GM23338 (cell line): ENCODE measurements at regions not wholly inside any gene's neighbourhood (a gene's known extent, or its start where the extent isn't known, plus 50 kb on each side); places are given as distances from the start of the nearest gene placed in this dataset.

ENCODE experiments used
- ATAC-seq: fragments of 200-7000 bp; cut with Tn5 transposase; 3 replicates; pipeline ENCODE4 v1.9.1; 2020
- DNase-seq: peaks from one replicate; pipeline ENCODE4 v3.0.0-alpha.2; 2015; ENCODE audit warnings: low spot score
- H2AFZ ChIP-seq: fragments of 200-600 bp; sonication (generic); 2 replicates; pipeline ENCODE4 v1.8.0; 2016; ENCODE audit warnings: antibody characterized with exemption, mild to moderate bottlenecking, moderate library complexity
- H3F3A ChIP-seq: fragments of 200-600 bp; sonication (generic); replicated peaks from 2 replicates; pipeline ENCODE4 v1.8.0; 2017; ENCODE audit warnings: antibody characterized with exemption, mixed run types, low read depth
- H3K27ac ChIP-seq: fragments of 200-600 bp; sonication (generic); 2 replicates; pipeline ENCODE4 v1.6.1; 2016; ENCODE audit warnings: low read depth
- H3K27me3 ChIP-seq: fragments of 200-600 bp; sonication (generic); 2 replicates; pipeline ENCODE4 v1.8.0; 2016; ENCODE audit warnings: mild to moderate bottlenecking, mixed run types, moderate library complexity; ENCODE audit not compliant: insufficient read depth
- H3K36me3 ChIP-seq: fragments of 200-600 bp; sonication (generic); 2 replicates; pipeline ENCODE4 v1.8.0; 2016; ENCODE audit warnings: mild to moderate bottlenecking; ENCODE audit not compliant: insufficient read depth
- H3K4me1 ChIP-seq: fragments of 200-600 bp; sonication (generic); 2 replicates; pipeline ENCODE4 v1.8.0; 2016; ENCODE audit warnings: mild to moderate bottlenecking, moderate library complexity; ENCODE audit not compliant: insufficient read depth
- H3K4me2 ChIP-seq: fragments of 200-600 bp; sonication (generic); 2 replicates; pipeline ENCODE4 v1.7.1; 2017; ENCODE audit warnings: mixed run types
- H3K4me3 ChIP-seq: fragments of 200-600 bp; sonication (generic); 2 replicates; pipeline ENCODE4 v1.6.1; 2016; ENCODE audit warnings: mixed run types
- H3K79me2 ChIP-seq: fragments of 200-600 bp; sonication (generic); replicated peaks from 2 replicates; pipeline ENCODE4 v1.8.0; 2017; ENCODE audit warnings: mild to moderate bottlenecking; ENCODE audit not compliant: insufficient read depth
- H3K9me2 ChIP-seq: fragments of 200-600 bp; sonication (generic); 2 replicates; pipeline ENCODE4 v1.8.0; 2017; ENCODE audit not compliant: insufficient read depth
- H4K20me1 ChIP-seq: fragments of 200-600 bp; sonication (generic); replicated peaks from 2 replicates; pipeline ENCODE4 v1.8.0; 2017; ENCODE audit warnings: mild to moderate bottlenecking; ENCODE audit not compliant: insufficient read depth
- H3K27ac Mint-ChIP-seq: 2 replicates; pipeline ENCODE4 v1.8.0; 2020; ENCODE audit warnings: inconsistent platforms, mild to moderate bottlenecking, moderate library complexity, mixed read lengths
- H3K27me3 Mint-ChIP-seq: 3 replicates; pipeline ENCODE4 v1.8.0; 2022; ENCODE audit warnings: low read depth, mild to moderate bottlenecking, moderate library complexity, mixed read lengths, inconsistent platforms; ENCODE audit not compliant: insufficient read depth, poor library complexity
- H3K36me3 Mint-ChIP-seq: 3 replicates; pipeline ENCODE4 v1.8.0; 2021; ENCODE audit warnings: low read depth, mild to moderate bottlenecking, inconsistent platforms, moderate library complexity, mixed read lengths
- H3K4me1 Mint-ChIP-seq: 3 replicates; pipeline ENCODE4 v1.8.0; 2020; ENCODE audit warnings: mild to moderate bottlenecking, inconsistent platforms, mixed read lengths
- H3K4me3 Mint-ChIP-seq: 3 replicates; pipeline ENCODE4 v1.8.0; 2021; ENCODE audit warnings: moderate library complexity, mild to moderate bottlenecking, inconsistent platforms, mixed read lengths
- H3K9me3 Mint-ChIP-seq: 3 replicates; pipeline ENCODE4 v1.8.0; 2020; ENCODE audit warnings: moderate library complexity, mild to moderate bottlenecking, inconsistent platforms, mixed read lengths
- EZH2 ChIP-seq: fragments of 200-600 bp; sonication (generic); IDR thresholded peaks from one replicate; pipeline ENCODE4 v1.8.0; 2017; ENCODE audit warnings: antibody characterized with exemption, mild to moderate bottlenecking, low read depth; ENCODE audit not compliant: unreplicated experiment
- EZH2phosphoT487 ChIP-seq: fragments of 200-600 bp; sonication (generic); IDR thresholded peaks from one replicate; pipeline ENCODE4 v1.8.1; 2018; ENCODE audit warnings: antibody characterized with exemption; ENCODE audit not compliant: unreplicated experiment
- JUNB ChIP-seq: IDR thresholded peaks from one replicate; pipeline ENCODE4 v1.6.1; 2016; ENCODE audit warnings: antibody characterized with exemption; ENCODE audit not compliant: unreplicated experiment
- POLR2AphosphoS5 ChIP-seq: IDR thresholded peaks from 2 replicates; pipeline ENCODE4 v1.6.1; 2016; ENCODE audit warnings: antibody characterized with exemption, low read depth
- STAT1 ChIP-seq: IDR thresholded peaks from one replicate; pipeline ENCODE4 v1.6.1; 2016; ENCODE audit warnings: antibody characterized with exemption; ENCODE audit not compliant: unreplicated experiment
- ZNF114 ChIP-seq: fragments of 250-450 bp; sonication (Bioruptor Pico); IDR thresholded peaks from 2 replicates; pipeline ENCODE4 v1.5.0; 2020; ENCODE audit warnings: mild to moderate bottlenecking, moderate library complexity
- ZNF331 ChIP-seq: fragments of 250-450 bp; sonication (Bioruptor Pico); IDR thresholded peaks from 2 replicates; pipeline ENCODE4 v1.5.0; 2020; ENCODE audit warnings: low read depth, mild to moderate bottlenecking, moderate library complexity
- TF ChIP-seq, protein P1 (sequence below): IDR thresholded peaks from 2 replicates; pipeline ENCODE4 v1.6.1; 2016; ENCODE audit warnings: antibody characterized with exemption
- TF ChIP-seq, protein P2 (sequence below), 2 experiments: fragments of 200-600 bp in 1 of 2; sonication (generic) in 1 of 2; conservative IDR thresholded peaks; 2 replicates each; pipeline versions ENCODE4 v1.5.1 to v1.6.1; 2016 to 2017; ENCODE audit warnings: antibody characterized with exemption in 2 of 2, low read depth in 2 of 2, mild to moderate bottlenecking in 2 of 2, moderate library complexity in 1 of 2
- TF ChIP-seq, protein P3 (sequence below): fragments of 250-450 bp; sonication (Bioruptor Pico); IDR thresholded peaks from 2 replicates; pipeline ENCODE4 v1.5.0; 2020; ENCODE audit warnings: mild to moderate bottlenecking, moderate library complexity

DNA sequence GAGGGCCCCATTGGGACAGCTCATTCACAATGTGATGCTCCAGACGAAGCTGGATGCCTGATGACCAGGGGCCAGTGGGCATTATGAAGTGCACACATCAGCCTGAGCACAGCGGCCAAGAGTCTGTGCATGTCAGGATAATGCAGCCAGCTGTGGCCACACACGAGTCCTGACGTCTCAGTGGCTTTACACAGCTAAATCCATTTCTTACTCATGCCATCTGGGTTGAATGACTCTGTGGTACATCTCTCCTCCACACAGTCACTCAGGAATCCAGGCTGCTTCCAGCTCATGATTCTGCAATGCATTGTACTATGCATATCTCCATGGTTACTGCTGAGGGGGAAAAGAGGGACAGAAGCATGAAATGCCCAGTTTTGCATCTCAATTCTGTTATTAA lies 123.6 kb downstream of the PRLHR start (continued):
- TF ChIP-seq, protein P1, sequence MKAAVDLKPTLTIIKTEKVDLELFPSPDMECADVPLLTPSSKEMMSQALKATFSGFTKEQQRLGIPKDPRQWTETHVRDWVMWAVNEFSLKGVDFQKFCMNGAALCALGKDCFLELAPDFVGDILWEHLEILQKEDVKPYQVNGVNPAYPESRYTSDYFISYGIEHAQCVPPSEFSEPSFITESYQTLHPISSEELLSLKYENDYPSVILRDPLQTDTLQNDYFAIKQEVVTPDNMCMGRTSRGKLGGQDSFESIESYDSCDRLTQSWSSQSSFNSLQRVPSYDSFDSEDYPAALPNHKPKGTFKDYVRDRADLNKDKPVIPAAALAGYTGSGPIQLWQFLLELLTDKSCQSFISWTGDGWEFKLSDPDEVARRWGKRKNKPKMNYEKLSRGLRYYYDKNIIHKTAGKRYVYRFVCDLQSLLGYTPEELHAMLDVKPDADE, result no peak
- no peak for TF ChIP-seq EZH2
- TF ChIP-seq STAT1, result no peak
- no peak for TF ChIP-seq ZNF331
- TF ChIP-seq, protein P2, sequence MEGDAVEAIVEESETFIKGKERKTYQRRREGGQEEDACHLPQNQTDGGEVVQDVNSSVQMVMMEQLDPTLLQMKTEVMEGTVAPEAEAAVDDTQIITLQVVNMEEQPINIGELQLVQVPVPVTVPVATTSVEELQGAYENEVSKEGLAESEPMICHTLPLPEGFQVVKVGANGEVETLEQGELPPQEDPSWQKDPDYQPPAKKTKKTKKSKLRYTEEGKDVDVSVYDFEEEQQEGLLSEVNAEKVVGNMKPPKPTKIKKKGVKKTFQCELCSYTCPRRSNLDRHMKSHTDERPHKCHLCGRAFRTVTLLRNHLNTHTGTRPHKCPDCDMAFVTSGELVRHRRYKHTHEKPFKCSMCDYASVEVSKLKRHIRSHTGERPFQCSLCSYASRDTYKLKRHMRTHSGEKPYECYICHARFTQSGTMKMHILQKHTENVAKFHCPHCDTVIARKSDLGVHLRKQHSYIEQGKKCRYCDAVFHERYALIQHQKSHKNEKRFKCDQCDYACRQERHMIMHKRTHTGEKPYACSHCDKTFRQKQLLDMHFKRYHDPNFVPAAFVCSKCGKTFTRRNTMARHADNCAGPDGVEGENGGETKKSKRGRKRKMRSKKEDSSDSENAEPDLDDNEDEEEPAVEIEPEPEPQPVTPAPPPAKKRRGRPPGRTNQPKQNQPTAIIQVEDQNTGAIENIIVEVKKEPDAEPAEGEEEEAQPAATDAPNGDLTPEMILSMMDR (conservative IDR thresholded peaks at IDR 0.05; ENCODE audit: low read depth in 2 of 2), result no peak
- no peak for TF ChIP-seq JUNB
- TF ChIP-seq POLR2AphosphoS5, result no peak
- TF ChIP-seq ZNF114 (CRISPR knock-in tag), result no peak

DNA sequence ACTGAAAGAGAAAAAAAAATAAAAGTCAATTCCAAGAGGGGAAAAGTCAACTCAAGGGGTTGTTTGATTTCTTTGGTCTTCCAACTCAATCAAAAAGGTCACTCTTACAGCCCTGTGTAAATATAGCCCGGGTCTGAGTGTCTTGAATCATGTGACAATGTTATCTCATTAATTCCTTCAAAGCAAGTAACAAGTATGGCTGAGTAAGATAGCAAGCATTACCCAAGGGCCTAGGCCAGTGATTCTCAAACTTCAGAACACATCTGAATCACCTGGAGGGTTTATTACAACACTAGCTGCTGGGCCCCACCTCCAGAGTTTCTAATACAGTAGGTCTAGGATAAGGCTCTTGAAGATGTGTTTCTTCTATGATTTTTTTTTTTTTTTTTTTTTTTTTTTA lies 125.0 kb downstream of the PRLHR start:
- no peaks in the 10 kb centered on the region for H4K20me1 ChIP-seq
- H3K4me3 ChIP-seq, result no peak overlapping the region
- H3K9me3 Mint-ChIP-seq, result no peaks in the 10 kb centered on the region
- H3K36me3 Mint-ChIP-seq, result no peaks in the 10 kb centered on the region
- no peak overlapping the region for H2AFZ ChIP-seq
- H3K4me3 Mint-ChIP-seq, result no peak overlapping the region
- H3K4me2 ChIP-seq, result no peak overlapping the region
- no peaks in the 10 kb centered on the region for H3K4me1 ChIP-seq
- ATAC-seq, result no peak
- H3K27me3 Mint-ChIP-seq, result peaks cover 2% of the 10 kb centered on the region
- H3K27me3 ChIP-seq, result no peaks in the 10 kb centered on the region
- H3K36me3 ChIP-seq, result no peaks in the 10 kb centered on the region
- H3K4me1 Mint-ChIP-seq, result peaks cover 4% of the 10 kb centered on the region
- no peak overlapping the region for H3K27ac Mint-ChIP-seq
- no peaks in the 10 kb centered on the region for H3F3A ChIP-seq
- no peaks in the 10 kb centered on the region for H3K9me2 ChIP-seq
- no peak for DNase-seq
- no peaks in the 10 kb centered on the region for H3K79me2 ChIP-seq
- no peak overlapping the region for H3K27ac ChIP-seq
- TF ChIP-seq, protein P2 (conservative IDR thresholded peaks at IDR 0.05; ENCODE audit: low read depth in 2 of 2), result no peak
- TF ChIP-seq EZH2phosphoT487, result no peak
- TF ChIP-seq ZNF331, result no peak
- TF ChIP-seq, protein P1, result no peak
- TF ChIP-seq ZNF114 (CRISPR knock-in tag), result no peak
- TF ChIP-seq, protein P3, sequence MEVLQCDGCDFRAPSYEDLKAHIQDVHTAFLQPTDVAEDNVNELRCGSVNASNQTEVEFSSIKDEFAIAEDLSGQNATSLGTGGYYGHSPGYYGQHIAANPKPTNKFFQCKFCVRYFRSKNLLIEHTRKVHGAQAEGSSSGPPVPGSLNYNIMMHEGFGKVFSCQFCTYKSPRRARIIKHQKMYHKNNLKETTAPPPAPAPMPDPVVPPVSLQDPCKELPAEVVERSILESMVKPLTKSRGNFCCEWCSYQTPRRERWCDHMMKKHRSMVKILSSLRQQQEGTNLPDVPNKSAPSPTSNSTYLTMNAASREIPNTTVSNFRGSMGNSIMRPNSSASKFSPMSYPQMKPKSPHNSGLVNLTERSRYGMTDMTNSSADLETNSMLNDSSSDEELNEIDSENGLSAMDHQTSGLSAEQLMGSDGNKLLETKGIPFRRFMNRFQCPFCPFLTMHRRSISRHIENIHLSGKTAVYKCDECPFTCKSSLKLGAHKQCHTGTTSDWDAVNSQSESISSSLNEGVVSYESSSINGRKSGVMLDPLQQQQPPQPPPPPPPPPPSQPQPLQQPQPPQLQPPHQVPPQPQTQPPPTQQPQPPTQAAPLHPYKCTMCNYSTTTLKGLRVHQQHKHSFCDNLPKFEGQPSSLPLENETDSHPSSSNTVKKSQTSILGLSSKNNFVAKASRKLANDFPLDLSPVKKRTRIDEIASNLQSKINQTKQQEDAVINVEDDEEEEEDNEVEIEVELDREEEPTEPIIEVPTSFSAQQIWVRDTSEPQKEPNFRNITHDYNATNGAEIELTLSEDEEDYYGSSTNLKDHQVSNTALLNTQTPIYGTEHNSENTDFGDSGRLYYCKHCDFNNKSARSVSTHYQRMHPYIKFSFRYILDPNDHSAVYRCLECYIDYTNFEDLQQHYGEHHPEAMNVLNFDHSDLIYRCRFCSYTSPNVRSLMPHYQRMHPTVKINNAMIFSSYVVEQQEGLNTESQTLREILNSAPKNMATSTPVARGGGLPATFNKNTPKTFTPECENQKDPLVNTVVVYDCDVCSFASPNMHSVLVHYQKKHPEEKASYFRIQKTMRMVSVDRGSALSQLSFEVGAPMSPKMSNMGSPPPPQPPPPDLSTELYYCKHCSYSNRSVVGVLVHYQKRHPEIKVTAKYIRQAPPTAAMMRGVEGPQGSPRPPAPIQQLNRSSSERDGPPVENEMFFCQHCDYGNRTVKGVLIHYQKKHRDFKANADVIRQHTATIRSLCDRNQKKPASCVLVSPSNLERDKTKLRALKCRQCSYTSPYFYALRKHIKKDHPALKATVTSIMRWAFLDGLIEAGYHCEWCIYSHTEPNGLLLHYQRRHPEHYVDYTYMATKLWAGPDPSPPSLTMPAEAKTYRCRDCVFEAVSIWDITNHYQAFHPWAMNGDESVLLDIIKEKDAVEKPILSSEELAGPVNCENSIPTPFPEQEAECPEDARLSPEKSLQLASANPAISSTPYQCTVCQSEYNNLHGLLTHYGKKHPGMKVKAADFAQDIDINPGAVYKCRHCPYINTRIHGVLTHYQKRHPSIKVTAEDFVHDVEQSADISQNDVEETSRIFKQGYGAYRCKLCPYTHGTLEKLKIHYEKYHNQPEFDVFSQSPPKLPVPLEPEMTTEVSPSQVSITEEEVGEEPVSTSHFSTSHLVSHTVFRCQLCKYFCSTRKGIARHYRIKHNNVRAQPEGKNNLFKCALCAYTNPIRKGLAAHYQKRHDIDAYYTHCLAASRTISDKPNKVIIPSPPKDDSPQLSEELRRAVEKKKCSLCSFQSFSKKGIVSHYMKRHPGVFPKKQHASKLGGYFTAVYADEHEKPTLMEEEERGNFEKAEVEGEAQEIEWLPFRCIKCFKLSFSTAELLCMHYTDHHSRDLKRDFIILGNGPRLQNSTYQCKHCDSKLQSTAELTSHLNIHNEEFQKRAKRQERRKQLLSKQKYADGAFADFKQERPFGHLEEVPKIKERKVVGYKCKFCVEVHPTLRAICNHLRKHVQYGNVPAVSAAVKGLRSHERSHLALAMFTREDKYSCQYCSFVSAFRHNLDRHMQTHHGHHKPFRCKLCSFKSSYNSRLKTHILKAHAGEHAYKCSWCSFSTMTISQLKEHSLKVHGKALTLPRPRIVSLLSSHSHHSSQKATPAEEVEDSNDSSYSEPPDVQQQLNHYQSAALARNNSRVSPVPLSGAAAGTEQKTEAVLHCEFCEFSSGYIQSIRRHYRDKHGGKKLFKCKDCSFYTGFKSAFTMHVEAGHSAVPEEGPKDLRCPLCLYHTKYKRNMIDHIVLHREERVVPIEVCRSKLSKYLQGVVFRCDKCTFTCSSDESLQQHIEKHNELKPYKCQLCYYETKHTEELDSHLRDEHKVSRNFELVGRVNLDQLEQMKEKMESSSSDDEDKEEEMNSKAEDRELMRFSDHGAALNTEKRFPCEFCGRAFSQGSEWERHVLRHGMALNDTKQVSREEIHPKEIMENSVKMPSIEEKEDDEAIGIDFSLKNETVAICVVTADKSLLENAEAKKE, result no peak
